HG02938 (cell line): ENCODE measurements at regions not wholly inside any gene's neighbourhood (a gene's known extent, or its start where the extent isn't known, plus 50 kb on each side); places are given as distances from the start of the nearest gene placed in this dataset.

Source experiments
- ATAC-seq: cut with Tn5 transposase; IDR thresholded peaks from one replicate; pipeline ENCODE4 v1.9.1; 2021; ENCODE audit warnings: mild to moderate bottlenecking, moderate library complexity; ENCODE audit not compliant: unreplicated experiment

GRCh38 chr1:169003864-169004516 is 102.5 kb upstream of the ATP1B1 start:
- ATAC-seq = no peak

- no peak for ATAC-seq
These were observed 100.7 kb upstream of the ATP1B1 start for GRCh38 chr1:169005776-169006175.

- no peak for ATAC-seq
These were observed 96.8 kb upstream of the ATP1B1 start for GRCh38 chr1:169009666-169010065.

GRCh38 chr1:169012416-169012815 is 94.1 kb upstream of the ATP1B1 start:
- peak; percentile 62 for ATAC-seq

GRCh38 chr1:169013821-169014220 is 92.7 kb upstream of the ATP1B1 start:
- no peak for ATAC-seq

GRCh38 chr1:169015464-169015863 is 91.0 kb upstream of the ATP1B1 start:
- no peak for ATAC-seq

- no peak for ATAC-seq
These were observed 87.7 kb upstream of the ATP1B1 start for GRCh38 chr1:169018751-169019150.

GRCh38 chr1:169019419-169020058 is 87.0 kb upstream of the ATP1B1 start:
- ATAC-seq = no peak

- no peak for ATAC-seq
These were observed 85.8 kb upstream of the ATP1B1 start for GRCh38 chr1:169020684-169021083.

- no peak for ATAC-seq
These were observed 83.8 kb upstream of the ATP1B1 start for GRCh38 chr1:169022648-169023047.

- no peak for ATAC-seq
These were observed 82.2 kb upstream of the ATP1B1 start for GRCh38 chr1:169024255-169024654.

GRCh38 chr1:169024800-169025271 is 81.7 kb upstream of the ATP1B1 start:
- ATAC-seq = peak; percentile 91

GRCh38 chr1:169025412-169025811 is 81.1 kb upstream of the ATP1B1 start:
- no peak for ATAC-seq

GRCh38 chr1:169027607-169028320 is 78.7 kb upstream of the ATP1B1 start:
- ATAC-seq = no peak

- no peak for ATAC-seq
These were observed 74.8 kb upstream of the ATP1B1 start for GRCh38 chr1:169031566-169032224.

GRCh38 chr1:169041366-169041765 is 65.1 kb upstream of the ATP1B1 start:
- no peak for ATAC-seq

- ATAC-seq = no peak
These were observed 64.1 kb upstream of the ATP1B1 start for GRCh38 chr1:169042377-169042776.

- ATAC-seq = no peak
These were observed 62.7 kb upstream of the ATP1B1 start for GRCh38 chr1:169043823-169044222.

- peak; percentile 80 for ATAC-seq
These were observed 62.2 kb upstream of the ATP1B1 start for GRCh38 chr1:169044296-169044695.

- no peak for ATAC-seq
These were observed 61.5 kb upstream of the ATP1B1 start for GRCh38 chr1:169044971-169045370.

GRCh38 chr1:169046671-169047070 is 59.8 kb upstream of the ATP1B1 start:
- ATAC-seq = no peak
